Loucy (cell line): ENCODE measurements at regions not wholly inside any gene's neighbourhood (a gene's known extent, or its start where the extent isn't known, plus 50 kb on each side); places are given as distances from the start of the nearest gene placed in this dataset.

Experiments
- CTCF ChIP-seq: fragments of 200-600 bp; sonication (generic); conservative IDR thresholded peaks from 2 replicates; pipeline ENCODE4 v1.5.1; 2014; ENCODE audit warnings: mild to moderate bottlenecking, antibody characterized with exemption, low read length
- EZH2phosphoT487 ChIP-seq: fragments of 200-600 bp; IDR thresholded peaks from 2 replicates; pipeline ENCODE4 v1.6.1; 2018; ENCODE audit warnings: antibody characterized with exemption, mild to moderate bottlenecking, moderate library complexity, borderline replicate concordance

GRCh38 chr6:4486568-4487315 lies 289.5 kb upstream of the CDYL start:
- TF ChIP-seq CTCF, result no peak
- no peak for TF ChIP-seq EZH2phosphoT487
